GM19463 (cell line): ENCODE measurements at regions not wholly inside any gene's neighbourhood (a gene's known extent, or its start where the extent isn't known, plus 50 kb on each side); places are given as distances from the start of the nearest gene placed in this dataset.
"Not testable (repeated sequence)": the region's sequence is repeated elsewhere in the genome, so short reads cannot be mapped to it uniquely, and the experiment has no call there.

ENCODE experiments used
- ATAC-seq: cut with Tn5 transposase; IDR thresholded peaks from one replicate; pipeline ENCODE4 v1.9.1; 2021; ENCODE audit warnings: mild to moderate bottlenecking, moderate library complexity; ENCODE audit not compliant: unreplicated experiment

GRCh38 chr3:18086078-18086477 lies 339.1 kb downstream of the SATB1 start:
- no peak for ATAC-seq

- ATAC-seq, result no peak
Observed at GRCh38 chr3:18085429-18085828, 339.7 kb downstream of the SATB1 start.

GRCh38 chr3:18083273-18083590 lies 340.8 kb upstream of the TBC1D5 start:
- not testable (repeated sequence) for ATAC-seq

DNA sequence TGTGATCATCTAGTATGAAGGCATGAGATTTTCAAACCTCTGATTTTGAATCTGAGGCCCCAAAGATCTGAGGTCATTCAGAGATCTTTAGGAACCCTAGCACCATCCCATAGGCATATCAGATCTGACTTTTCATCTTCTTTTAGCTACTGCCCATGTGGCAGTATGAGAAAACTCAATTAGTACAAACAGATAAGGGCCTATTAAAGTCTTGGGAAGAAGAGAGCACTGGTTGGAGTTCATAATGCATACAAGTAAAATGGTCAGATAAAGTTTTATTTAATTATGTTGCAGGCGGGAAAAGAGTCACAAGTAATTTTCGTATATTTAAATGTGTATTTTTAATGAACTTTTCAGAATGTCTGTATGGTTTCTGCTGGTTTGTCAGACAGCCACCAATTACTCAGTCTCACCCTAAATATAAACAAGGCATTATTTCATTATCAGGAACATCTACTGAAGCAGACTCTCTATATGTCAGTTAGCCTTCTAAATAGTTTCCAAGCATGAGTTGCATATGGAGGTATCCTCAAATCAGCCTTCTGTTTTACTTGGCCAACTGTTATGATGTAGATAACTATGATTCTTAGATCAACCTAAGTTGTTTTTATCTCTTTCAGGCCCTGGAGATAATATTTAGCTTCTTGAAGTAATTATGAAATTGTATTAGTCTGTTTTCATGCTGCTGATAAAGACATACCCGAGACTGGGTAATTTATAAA lies 340.3 kb upstream of the TBC1D5 start:
- no peak for ATAC-seq

GRCh38 chr3:18080198-18080689 lies 337.8 kb upstream of the TBC1D5 start:
- ATAC-seq, result no peak

DNA sequence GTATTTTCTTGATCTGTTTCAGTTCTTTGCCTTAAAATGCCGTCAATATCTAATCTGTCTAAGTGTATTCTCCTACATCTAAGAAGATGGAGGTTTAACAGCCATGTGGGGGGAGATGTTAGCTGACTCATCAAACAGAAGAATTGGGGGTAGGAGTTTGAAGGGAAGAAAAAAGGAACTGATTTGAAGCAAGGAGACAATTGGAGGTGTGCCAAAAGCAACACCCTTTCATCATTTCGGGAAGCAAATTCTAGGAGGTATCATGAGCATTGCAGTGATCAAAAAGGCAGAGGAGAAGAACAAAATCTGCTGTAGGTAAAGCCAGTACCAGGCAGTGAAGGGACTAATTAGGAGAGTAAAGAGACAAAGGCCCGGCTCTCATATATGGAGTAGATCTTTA lies 337.3 kb upstream of the TBC1D5 start:
- no peak for ATAC-seq

GRCh38 chr3:18079062-18079461 lies 336.6 kb upstream of the TBC1D5 start:
- ATAC-seq, result no peak

GRCh38 chr3:18077128-18077840 lies 334.9 kb upstream of the TBC1D5 start:
- ATAC-seq, result no peak

GRCh38 chr3:18076301-18076700 lies 333.9 kb upstream of the TBC1D5 start:
- ATAC-seq, result no peak

DNA sequence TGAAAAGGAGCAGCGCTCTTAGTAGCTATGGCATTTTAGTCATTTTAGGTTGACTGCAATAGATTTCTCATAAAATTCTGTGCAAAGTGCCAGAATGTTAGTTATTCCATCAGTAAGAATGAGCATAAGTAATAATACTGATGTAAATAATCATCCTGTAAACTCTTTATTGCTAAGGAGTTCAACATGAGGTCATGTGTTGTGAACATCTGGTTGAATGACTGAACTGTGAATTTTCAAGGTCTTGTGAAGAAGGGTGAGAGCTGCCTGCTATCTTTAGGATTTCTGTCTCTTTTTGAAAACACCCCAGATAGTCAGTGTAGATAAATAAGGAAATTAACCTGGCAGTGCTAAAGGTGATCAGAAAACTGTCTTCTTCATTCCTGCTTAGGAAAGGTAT lies 333.4 kb upstream of the TBC1D5 start:
- no peak for ATAC-seq

DNA sequence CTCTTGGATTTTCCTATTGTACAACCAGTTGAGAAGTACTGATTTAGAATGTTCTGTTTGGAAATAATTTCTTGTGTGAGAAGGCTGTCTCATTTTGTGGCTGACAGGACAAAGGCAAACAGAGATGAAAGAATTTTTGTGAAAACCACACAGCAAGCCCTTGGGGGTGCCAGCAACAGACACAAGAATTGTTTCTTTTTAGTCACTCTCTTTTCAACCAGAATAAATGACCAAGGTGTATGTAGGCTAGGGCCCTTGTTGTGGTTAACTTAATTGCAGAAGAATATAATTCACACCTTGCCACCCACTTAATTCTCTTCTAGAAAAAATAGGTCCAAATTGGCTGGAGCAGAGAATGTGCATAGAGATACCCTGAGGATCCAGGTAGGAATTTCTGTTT lies 329.4 kb upstream of the TBC1D5 start:
- no peak for ATAC-seq

DNA sequence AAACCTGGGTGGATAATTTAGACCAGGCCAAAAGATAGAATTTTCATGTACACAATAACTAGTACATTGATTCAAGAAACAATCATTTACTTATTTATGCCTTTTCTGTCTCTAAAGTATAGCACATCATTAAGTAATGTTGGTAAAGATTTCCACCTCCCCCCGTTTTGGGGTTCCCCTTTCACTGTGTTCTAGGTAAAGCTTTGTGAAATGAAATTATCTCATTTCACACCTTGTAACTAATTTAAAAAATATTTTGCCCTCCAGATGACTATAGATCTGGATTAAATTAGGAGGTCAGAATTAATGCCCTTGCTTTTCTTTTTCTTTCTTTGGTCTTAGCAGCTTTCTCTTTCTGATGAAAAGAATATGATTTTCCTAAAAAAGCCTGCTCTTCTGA lies 328.5 kb upstream of the TBC1D5 start:
- no peak for ATAC-seq

DNA sequence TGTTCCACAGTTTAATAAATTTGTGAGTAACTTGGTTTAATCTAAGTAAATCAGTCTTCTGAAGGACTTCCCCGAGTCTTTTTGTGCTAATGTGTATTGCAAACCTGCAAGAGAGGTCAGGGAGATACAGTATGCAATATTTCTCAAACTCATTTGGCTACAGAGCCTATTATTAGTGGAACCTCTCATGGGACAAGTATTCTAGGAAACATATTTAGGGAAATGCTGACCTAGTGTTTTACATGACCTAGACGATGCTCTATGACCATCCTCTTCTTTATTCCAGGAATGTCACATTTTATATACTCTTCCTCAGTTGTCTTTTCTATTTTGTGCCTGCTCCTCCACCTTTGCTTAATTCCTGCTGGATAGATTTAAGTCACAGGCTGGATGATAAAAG lies 327.8 kb upstream of the TBC1D5 start:
- no peak for ATAC-seq

DNA sequence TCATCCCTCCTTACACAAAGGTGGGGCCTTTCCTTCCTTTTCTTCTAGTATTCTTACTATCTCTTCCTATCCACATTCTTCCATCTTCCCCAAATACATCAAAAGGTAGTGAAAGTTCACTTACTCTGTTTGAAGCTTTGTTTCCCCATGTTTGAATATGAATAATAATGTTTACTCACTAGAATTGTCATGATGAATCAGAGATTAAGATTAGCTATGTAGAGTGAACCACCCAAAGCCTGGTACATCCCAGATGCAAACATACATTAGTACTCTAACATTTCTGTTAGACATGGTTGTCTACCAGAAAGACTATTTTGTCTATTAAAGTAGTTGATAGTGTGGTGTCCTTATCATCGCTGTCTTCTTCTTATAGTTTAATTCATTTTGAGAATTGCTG lies 327.1 kb upstream of the TBC1D5 start:
- no peak for ATAC-seq

- no peak for ATAC-seq
Observed at GRCh38 chr3:18066899-18067582, 324.6 kb upstream of the TBC1D5 start.

DNA sequence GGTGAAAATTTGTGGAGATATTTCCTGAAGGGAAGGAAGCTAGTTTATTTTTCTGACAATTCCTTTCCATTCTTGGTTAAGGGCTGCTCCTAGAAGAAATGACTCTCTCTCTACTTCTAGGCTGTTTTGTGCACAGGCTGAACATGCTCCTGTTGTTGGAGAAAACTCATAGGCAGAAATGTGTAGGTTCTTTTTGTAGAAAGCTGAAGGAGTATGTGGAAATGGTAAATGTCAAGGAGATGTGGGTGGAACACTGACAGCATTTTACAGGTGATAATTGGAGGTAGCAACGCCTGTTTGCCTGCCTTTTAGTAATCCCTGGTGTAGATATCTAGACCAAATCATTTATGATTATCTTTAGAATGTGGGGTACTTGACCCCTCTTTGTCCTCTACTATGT lies 322.2 kb upstream of the TBC1D5 start:
- no peak for ATAC-seq

DNA sequence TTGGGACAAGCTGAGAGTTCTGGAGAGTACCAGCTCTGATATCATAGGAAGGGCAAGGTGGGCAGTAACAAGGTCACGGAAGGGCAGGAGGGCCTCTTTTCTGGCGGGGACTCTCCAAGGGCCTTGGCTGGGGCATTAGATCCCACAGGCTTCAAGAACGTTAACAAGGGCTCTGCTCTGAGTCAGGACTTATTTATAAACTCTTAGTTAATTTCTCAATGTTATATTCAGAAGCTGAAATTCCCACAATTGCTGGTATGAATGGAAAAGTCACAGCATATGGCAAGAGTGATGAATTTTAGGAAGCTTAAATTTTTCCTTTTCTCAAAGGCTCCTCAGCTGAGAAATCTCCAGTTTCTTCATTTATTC lies 320.2 kb upstream of the TBC1D5 start:
- ATAC-seq, result no peak

DNA sequence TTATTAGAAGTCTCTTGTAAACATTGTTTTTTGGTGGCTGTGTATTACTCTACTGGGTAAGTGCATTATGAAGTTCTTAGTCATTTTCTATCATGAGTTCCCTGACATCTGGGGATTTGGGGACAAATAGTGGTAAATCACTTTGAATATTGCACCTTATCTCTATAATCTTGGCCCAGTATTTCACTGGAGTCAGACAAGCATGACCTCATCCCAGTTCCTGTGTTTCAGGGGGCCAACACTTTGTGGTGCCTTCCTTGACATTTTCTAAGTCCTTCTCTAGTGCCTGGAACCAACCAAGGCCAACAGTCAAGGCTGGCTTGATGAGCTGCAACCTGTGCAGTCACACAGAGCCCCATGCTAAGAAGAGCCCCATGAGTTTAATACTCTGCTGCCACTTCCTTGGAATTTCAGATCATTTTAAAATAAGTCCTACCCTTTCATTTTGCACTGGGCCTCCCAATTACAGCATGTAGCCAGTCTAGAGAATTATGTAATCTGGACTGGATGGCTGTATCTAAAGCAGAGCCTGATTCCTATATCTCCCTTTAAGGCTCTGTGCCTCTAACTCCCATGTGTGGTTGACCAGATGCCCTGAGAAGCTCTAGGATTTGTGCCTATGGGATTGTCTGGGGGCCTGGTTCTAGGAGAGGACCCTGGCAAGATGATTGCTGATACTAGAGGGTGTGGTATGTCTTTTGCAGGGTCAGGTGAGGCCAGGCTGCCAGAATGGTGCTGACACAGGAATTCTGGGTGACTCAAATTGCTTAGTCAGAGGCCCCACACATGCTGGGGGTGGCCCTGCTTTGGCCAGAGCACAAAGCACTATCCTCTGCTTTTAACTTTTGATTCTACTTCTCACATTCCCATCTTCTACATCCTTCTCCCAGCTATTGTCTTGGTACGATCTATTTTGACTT lies 319.6 kb upstream of the TBC1D5 start:
- no peak for ATAC-seq

DNA sequence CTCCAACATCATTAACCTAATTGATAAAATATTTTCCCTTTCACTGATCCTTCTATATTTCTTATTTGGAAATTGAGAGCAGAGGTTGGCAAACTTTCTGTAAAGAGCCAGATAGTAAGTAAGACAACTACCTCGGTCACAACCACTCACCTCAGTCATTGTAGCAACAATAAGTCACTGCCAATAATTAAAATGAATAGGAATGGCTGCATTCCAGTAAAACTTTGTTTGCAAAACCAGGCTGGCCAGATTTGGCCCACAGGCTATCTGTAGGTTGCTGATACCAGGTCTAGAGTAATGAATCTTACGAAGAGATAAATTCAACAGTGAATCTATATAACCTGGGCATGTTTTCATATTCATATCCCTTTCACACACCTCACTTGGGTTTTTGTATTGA lies 316.2 kb upstream of the TBC1D5 start:
- no peak for ATAC-seq

- no peak for ATAC-seq
Observed at GRCh38 chr3:18057471-18058091, 315.1 kb upstream of the TBC1D5 start.

DNA sequence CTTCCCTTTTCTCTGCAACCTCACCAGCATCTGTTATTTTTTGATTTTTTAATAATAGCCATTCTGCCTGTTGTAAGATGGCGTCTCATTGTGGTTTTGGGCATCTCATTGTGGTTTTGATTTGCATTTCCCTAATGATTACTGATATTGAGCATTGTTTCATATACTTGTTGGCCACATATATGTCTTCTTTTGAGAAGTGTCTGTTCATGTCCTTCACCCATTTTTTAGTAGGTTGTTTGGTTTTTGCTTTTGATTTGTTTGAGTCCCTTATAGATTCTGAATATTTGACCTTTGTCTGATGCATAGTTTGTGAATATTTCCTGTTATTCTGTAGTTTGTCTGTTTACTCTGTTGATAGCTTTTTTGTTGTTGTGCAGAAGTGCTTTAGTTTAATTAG lies 312.2 kb upstream of the TBC1D5 start:
- no peak for ATAC-seq
